GM23338 (cell line): ENCODE measurements at regions not wholly inside any gene's neighbourhood (a gene's known extent, or its start where the extent isn't known, plus 50 kb on each side); places are given as distances from the start of the nearest gene placed in this dataset.

Experiments used
- ATAC-seq: fragments of 200-7000 bp; cut with Tn5 transposase; 3 replicates; pipeline ENCODE4 v1.9.1; 2020
- DNase-seq: peaks from one replicate; pipeline ENCODE4 v3.0.0-alpha.2; 2015; ENCODE audit warnings: low spot score
- H2AFZ ChIP-seq: fragments of 200-600 bp; sonication (generic); 2 replicates; pipeline ENCODE4 v1.8.0; 2016; ENCODE audit warnings: antibody characterized with exemption, mild to moderate bottlenecking, moderate library complexity
- H3F3A ChIP-seq: fragments of 200-600 bp; sonication (generic); replicated peaks from 2 replicates; pipeline ENCODE4 v1.8.0; 2017; ENCODE audit warnings: antibody characterized with exemption, mixed run types, low read depth
- H3K27ac ChIP-seq: fragments of 200-600 bp; sonication (generic); 2 replicates; pipeline ENCODE4 v1.6.1; 2016; ENCODE audit warnings: low read depth
- H3K27me3 ChIP-seq: fragments of 200-600 bp; sonication (generic); 2 replicates; pipeline ENCODE4 v1.8.0; 2016; ENCODE audit warnings: mild to moderate bottlenecking, mixed run types, moderate library complexity; ENCODE audit not compliant: insufficient read depth
- H3K36me3 ChIP-seq: fragments of 200-600 bp; sonication (generic); 2 replicates; pipeline ENCODE4 v1.8.0; 2016; ENCODE audit warnings: mild to moderate bottlenecking; ENCODE audit not compliant: insufficient read depth
- H3K4me1 ChIP-seq: fragments of 200-600 bp; sonication (generic); 2 replicates; pipeline ENCODE4 v1.8.0; 2016; ENCODE audit warnings: mild to moderate bottlenecking, moderate library complexity; ENCODE audit not compliant: insufficient read depth
- H3K4me2 ChIP-seq: fragments of 200-600 bp; sonication (generic); 2 replicates; pipeline ENCODE4 v1.7.1; 2017; ENCODE audit warnings: mixed run types
- H3K4me3 ChIP-seq: fragments of 200-600 bp; sonication (generic); 2 replicates; pipeline ENCODE4 v1.6.1; 2016; ENCODE audit warnings: mixed run types
- H3K79me2 ChIP-seq: fragments of 200-600 bp; sonication (generic); replicated peaks from 2 replicates; pipeline ENCODE4 v1.8.0; 2017; ENCODE audit warnings: mild to moderate bottlenecking; ENCODE audit not compliant: insufficient read depth
- H3K9me2 ChIP-seq: fragments of 200-600 bp; sonication (generic); 2 replicates; pipeline ENCODE4 v1.8.0; 2017; ENCODE audit not compliant: insufficient read depth
- H4K20me1 ChIP-seq: fragments of 200-600 bp; sonication (generic); replicated peaks from 2 replicates; pipeline ENCODE4 v1.8.0; 2017; ENCODE audit warnings: mild to moderate bottlenecking; ENCODE audit not compliant: insufficient read depth
- H3K27ac Mint-ChIP-seq: 2 replicates; pipeline ENCODE4 v1.8.0; 2020; ENCODE audit warnings: inconsistent platforms, mild to moderate bottlenecking, moderate library complexity, mixed read lengths
- H3K27me3 Mint-ChIP-seq: 3 replicates; pipeline ENCODE4 v1.8.0; 2022; ENCODE audit warnings: low read depth, mild to moderate bottlenecking, moderate library complexity, mixed read lengths, inconsistent platforms; ENCODE audit not compliant: insufficient read depth, poor library complexity
- H3K36me3 Mint-ChIP-seq: 3 replicates; pipeline ENCODE4 v1.8.0; 2021; ENCODE audit warnings: low read depth, mild to moderate bottlenecking, inconsistent platforms, moderate library complexity, mixed read lengths
- H3K4me1 Mint-ChIP-seq: 3 replicates; pipeline ENCODE4 v1.8.0; 2020; ENCODE audit warnings: mild to moderate bottlenecking, inconsistent platforms, mixed read lengths
- H3K4me3 Mint-ChIP-seq: 3 replicates; pipeline ENCODE4 v1.8.0; 2021; ENCODE audit warnings: moderate library complexity, mild to moderate bottlenecking, inconsistent platforms, mixed read lengths
- H3K9me3 Mint-ChIP-seq: 3 replicates; pipeline ENCODE4 v1.8.0; 2020; ENCODE audit warnings: moderate library complexity, mild to moderate bottlenecking, inconsistent platforms, mixed read lengths
- CREB1 ChIP-seq: fragments of 250-450 bp; sonication (Bioruptor Pico); IDR thresholded peaks from 2 replicates; pipeline ENCODE4 v1.5.0; 2020; ENCODE audit warnings: low read depth, mild to moderate bottlenecking, moderate library complexity
- CTCF ChIP-seq, 2 experiments: fragments of 200-600 bp in 1 of 2; sonication (generic) in 1 of 2; conservative IDR thresholded peaks; 2 replicates each; pipeline versions ENCODE4 v1.5.1 to v1.6.1; 2016 to 2017; ENCODE audit warnings: antibody characterized with exemption in 2 of 2, low read depth in 2 of 2, mild to moderate bottlenecking in 2 of 2, moderate library complexity in 1 of 2
- ETS1 ChIP-seq: IDR thresholded peaks from 2 replicates; pipeline ENCODE4 v1.6.1; 2016; ENCODE audit warnings: antibody characterized with exemption
- STAT1 ChIP-seq: IDR thresholded peaks from one replicate; pipeline ENCODE4 v1.6.1; 2016; ENCODE audit warnings: antibody characterized with exemption; ENCODE audit not compliant: unreplicated experiment
- ZNF114 ChIP-seq: fragments of 250-450 bp; sonication (Bioruptor Pico); IDR thresholded peaks from 2 replicates; pipeline ENCODE4 v1.5.0; 2020; ENCODE audit warnings: mild to moderate bottlenecking, moderate library complexity
- TF ChIP-seq, protein P1 (sequence below): IDR thresholded peaks from one replicate; pipeline ENCODE4 v1.6.1; 2018; ENCODE audit warnings: antibody characterized with exemption; ENCODE audit not compliant: unreplicated experiment

- H3K9me2 ChIP-seq = no peaks in the 10 kb centered on the region
- no peaks in the 10 kb centered on the region for H3K4me1 ChIP-seq
- no peak overlapping the region for H2AFZ ChIP-seq
- H3K27me3 ChIP-seq = no peaks in the 10 kb centered on the region
- no peak overlapping the region for H3K4me2 ChIP-seq
- ATAC-seq (no peak), DNase-seq (no peak)
- H3K79me2 ChIP-seq = no peaks in the 10 kb centered on the region
- H3K9me3 Mint-ChIP-seq = peaks cover 72% of the 10 kb centered on the region
- H3K4me3 ChIP-seq = no peak overlapping the region
- H3K36me3 Mint-ChIP-seq = peaks cover 30% of the 10 kb centered on the region
- no peaks in the 10 kb centered on the region for H4K20me1 ChIP-seq
- no peaks in the 10 kb centered on the region for H3F3A ChIP-seq
- no peak overlapping the region for H3K27ac ChIP-seq
- no peak overlapping the region for H3K27ac Mint-ChIP-seq
- no peaks in the 10 kb centered on the region for H3K4me1 Mint-ChIP-seq
- H3K4me3 Mint-ChIP-seq = no peak overlapping the region
- peaks cover 5% of the 10 kb centered on the region; the same call in 1 of the 2 replicates for H3K36me3 ChIP-seq
- peaks cover 15% of the 10 kb centered on the region for H3K27me3 Mint-ChIP-seq
- TF ChIP-seq, protein P1, sequence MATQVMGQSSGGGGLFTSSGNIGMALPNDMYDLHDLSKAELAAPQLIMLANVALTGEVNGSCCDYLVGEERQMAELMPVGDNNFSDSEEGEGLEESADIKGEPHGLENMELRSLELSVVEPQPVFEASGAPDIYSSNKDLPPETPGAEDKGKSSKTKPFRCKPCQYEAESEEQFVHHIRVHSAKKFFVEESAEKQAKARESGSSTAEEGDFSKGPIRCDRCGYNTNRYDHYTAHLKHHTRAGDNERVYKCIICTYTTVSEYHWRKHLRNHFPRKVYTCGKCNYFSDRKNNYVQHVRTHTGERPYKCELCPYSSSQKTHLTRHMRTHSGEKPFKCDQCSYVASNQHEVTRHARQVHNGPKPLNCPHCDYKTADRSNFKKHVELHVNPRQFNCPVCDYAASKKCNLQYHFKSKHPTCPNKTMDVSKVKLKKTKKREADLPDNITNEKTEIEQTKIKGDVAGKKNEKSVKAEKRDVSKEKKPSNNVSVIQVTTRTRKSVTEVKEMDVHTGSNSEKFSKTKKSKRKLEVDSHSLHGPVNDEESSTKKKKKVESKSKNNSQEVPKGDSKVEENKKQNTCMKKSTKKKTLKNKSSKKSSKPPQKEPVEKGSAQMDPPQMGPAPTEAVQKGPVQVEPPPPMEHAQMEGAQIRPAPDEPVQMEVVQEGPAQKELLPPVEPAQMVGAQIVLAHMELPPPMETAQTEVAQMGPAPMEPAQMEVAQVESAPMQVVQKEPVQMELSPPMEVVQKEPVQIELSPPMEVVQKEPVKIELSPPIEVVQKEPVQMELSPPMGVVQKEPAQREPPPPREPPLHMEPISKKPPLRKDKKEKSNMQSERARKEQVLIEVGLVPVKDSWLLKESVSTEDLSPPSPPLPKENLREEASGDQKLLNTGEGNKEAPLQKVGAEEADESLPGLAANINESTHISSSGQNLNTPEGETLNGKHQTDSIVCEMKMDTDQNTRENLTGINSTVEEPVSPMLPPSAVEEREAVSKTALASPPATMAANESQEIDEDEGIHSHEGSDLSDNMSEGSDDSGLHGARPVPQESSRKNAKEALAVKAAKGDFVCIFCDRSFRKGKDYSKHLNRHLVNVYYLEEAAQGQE = no peak
- TF ChIP-seq STAT1 (no peak), ETS1 (no peak), ZNF114 (CRISPR knock-in tag) (no peak)
Measured at GRCh38 chr19:57052081-57052480, 67.7 kb upstream of the USP29 start.

- peaks cover 7% of the 10 kb centered on the region for H3K27me3 Mint-ChIP-seq
- Histone ChIP-seq H3K4me1 (no peaks in the 10 kb centered on the region), H3K79me2 (no peaks in the 10 kb centered on the region), H3F3A (no peaks in the 10 kb centered on the region), H3K9me2 (no peaks in the 10 kb centered on the region), H3K27ac (no peak overlapping the region), H3K4me2 (no peak overlapping the region), H3K4me3 (no peak overlapping the region), H3K36me3 (peaks cover 5% of the 10 kb centered on the region; the same call in 1 of the 2 replicates), H4K20me1 (no peaks in the 10 kb centered on the region), H2AFZ (no peak overlapping the region), H3K27me3 (no peaks in the 10 kb centered on the region)
- H3K4me3 Mint-ChIP-seq = no peak overlapping the region
- TF ChIP-seq, protein P1 = no peak
- TF ChIP-seq CREB1 (CRISPR knock-in tag) (no peak), CTCF (conservative IDR thresholded peaks at IDR 0.05; ENCODE audit: low read depth in 2 of 2) (no peak)
- H3K36me3 Mint-ChIP-seq = peaks cover 23% of the 10 kb centered on the region
- H3K4me1 Mint-ChIP-seq = no peaks in the 10 kb centered on the region
- no peak for DNase-seq
- no peak overlapping the region for H3K27ac Mint-ChIP-seq
- ATAC-seq = no peak
- H3K9me3 Mint-ChIP-seq = peaks cover 85% of the 10 kb centered on the region
Measured at GRCh38 chr19:57053401-57053800, 66.4 kb upstream of the USP29 start.
